A673 (cell line): ENCODE measurements at regions not wholly inside any gene's neighbourhood (a gene's known extent, or its start where the extent isn't known, plus 50 kb on each side); places are given as distances from the start of the nearest gene placed in this dataset.

Source experiments
- CTCF ChIP-seq: fragments of 300-800, 200-600 bp; sonication (generic); conservative IDR thresholded peaks from 2 replicates; pipeline ENCODE4 v1.5.1; 2017; ENCODE audit warnings: low read depth, mild to moderate bottlenecking, antibody characterized with exemption, low read length, moderate library complexity, mixed read lengths
- EZH2 ChIP-seq: fragments of 200-600 bp; sonication (generic); IDR thresholded peaks from 2 replicates; pipeline ENCODE4 v1.6.1; 2017; ENCODE audit warnings: borderline replicate concordance, low read depth, mild to moderate bottlenecking, mixed read lengths, antibody characterized with exemption, low read length; ENCODE audit not compliant: poor library complexity, severe bottlenecking

- TF ChIP-seq CTCF, result no peak
- TF ChIP-seq EZH2, result no peak
Measured at GRCh38 chr12:66862356-66862985, 183.6 kb upstream of the GRIP1 start.
